ENCODE measurements at regions not wholly inside any gene's neighbourhood (a gene's known extent, or its start where the extent isn't known, plus 50 kb on each side); places are given as distances from the start of the nearest gene placed in this dataset.

DNA sequence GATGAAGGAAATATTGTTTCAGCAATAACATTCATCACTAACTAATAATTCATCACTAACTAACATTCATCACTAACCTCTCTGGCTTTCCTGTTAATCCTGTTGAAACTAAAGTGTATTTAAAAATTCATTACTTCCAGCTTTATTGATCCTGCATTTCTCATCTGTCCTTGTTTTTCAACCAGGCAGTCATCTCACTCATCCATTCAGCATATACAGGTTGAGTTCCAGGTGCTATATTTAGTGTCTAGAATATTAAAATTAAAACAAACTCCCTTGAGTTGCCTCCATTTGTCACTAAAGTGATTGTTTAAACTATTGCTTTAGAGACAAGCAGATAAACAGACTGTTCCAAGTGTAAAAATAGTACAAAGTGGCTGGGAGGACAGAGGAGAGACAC is 58.1 kb downstream of the ATXN7L3B start:
- TF ChIP-seq FOXM1 (IDR thresholded peaks at IDR 0.05; ENCODE audit: low read depth, low read length) (no peak), POLR2A (IDR thresholded peaks at IDR 0.05; ENCODE audit: low read depth, low read length) (no peak), HDGF (IDR thresholded peaks at IDR 0.05) (no peak), FOS (IDR thresholded peaks at IDR 0.05; ENCODE audit: borderline replicate concordance, extremely low read depth, insufficient read length) (no peak), SUZ12 (IDR thresholded peaks at IDR 0.05; ENCODE audit: unreplicated experiment) (no peak), NR2C2 (IDR thresholded peaks at IDR 0.05; ENCODE audit: borderline replicate concordance, control insufficient read depth, insufficient read length, low read depth) (no peak), USF2 (IDR thresholded peaks at IDR 0.05; ENCODE audit: borderline replicate concordance, low read depth, low read length) (no peak), ELK1 (IDR thresholded peaks at IDR 0.05; ENCODE audit: low read depth, low read length) (no peak), EP300 (IDR thresholded peaks at IDR 0.05; ENCODE audit: borderline replicate concordance in 1 of 2, control insufficient read depth in 1 of 2, low read depth in 2 of 2, low read length in 2 of 2) (no peak), USF1 (IDR thresholded peaks at IDR 0.05; ENCODE audit: borderline replicate concordance, extremely low read length, insufficient read depth, low read depth, low read length) (no peak)
- TF ChIP-seq, protein P1, sequence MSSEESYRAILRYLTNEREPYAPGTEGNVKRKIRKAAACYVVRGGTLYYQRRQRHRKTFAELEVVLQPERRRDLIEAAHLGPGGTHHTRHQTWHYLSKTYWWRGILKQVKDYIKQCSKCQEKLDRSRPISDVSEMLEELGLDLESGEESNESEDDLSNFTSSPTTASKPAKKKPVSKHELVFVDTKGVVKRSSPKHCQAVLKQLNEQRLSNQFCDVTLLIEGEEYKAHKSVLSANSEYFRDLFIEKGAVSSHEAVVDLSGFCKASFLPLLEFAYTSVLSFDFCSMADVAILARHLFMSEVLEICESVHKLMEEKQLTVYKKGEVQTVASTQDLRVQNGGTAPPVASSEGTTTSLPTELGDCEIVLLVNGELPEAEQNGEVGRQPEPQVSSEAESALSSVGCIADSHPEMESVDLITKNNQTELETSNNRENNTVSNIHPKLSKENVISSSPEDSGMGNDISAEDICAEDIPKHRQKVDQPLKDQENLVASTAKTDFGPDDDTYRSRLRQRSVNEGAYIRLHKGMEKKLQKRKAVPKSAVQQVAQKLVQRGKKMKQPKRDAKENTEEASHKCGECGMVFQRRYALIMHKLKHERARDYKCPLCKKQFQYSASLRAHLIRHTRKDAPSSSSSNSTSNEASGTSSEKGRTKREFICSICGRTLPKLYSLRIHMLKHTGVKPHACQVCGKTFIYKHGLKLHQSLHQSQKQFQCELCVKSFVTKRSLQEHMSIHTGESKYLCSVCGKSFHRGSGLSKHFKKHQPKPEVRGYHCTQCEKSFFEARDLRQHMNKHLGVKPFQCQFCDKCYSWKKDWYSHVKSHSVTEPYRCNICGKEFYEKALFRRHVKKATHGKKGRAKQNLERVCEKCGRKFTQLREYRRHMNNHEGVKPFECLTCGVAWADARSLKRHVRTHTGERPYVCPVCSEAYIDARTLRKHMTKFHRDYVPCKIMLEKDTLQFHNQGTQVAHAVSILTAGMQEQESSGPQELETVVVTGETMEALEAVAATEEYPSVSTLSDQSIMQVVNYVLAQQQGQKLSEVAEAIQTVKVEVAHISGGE (CRISPR knock-in tag; IDR thresholded peaks at IDR 0.05): no peak
- TF ChIP-seq, protein P2, sequence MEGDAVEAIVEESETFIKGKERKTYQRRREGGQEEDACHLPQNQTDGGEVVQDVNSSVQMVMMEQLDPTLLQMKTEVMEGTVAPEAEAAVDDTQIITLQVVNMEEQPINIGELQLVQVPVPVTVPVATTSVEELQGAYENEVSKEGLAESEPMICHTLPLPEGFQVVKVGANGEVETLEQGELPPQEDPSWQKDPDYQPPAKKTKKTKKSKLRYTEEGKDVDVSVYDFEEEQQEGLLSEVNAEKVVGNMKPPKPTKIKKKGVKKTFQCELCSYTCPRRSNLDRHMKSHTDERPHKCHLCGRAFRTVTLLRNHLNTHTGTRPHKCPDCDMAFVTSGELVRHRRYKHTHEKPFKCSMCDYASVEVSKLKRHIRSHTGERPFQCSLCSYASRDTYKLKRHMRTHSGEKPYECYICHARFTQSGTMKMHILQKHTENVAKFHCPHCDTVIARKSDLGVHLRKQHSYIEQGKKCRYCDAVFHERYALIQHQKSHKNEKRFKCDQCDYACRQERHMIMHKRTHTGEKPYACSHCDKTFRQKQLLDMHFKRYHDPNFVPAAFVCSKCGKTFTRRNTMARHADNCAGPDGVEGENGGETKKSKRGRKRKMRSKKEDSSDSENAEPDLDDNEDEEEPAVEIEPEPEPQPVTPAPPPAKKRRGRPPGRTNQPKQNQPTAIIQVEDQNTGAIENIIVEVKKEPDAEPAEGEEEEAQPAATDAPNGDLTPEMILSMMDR (IDR thresholded peaks at IDR 0.05 in 2 of 3, conservative IDR thresholded peaks at IDR 0.05 in 1 of 3; ENCODE audit: control insufficient read depth in 2 of 3, extremely low read depth in 1 of 3, insufficient read depth in 1 of 3, low read depth in 3 of 3, low read length in 3 of 3): no peak
- TF ChIP-seq, protein P3, sequence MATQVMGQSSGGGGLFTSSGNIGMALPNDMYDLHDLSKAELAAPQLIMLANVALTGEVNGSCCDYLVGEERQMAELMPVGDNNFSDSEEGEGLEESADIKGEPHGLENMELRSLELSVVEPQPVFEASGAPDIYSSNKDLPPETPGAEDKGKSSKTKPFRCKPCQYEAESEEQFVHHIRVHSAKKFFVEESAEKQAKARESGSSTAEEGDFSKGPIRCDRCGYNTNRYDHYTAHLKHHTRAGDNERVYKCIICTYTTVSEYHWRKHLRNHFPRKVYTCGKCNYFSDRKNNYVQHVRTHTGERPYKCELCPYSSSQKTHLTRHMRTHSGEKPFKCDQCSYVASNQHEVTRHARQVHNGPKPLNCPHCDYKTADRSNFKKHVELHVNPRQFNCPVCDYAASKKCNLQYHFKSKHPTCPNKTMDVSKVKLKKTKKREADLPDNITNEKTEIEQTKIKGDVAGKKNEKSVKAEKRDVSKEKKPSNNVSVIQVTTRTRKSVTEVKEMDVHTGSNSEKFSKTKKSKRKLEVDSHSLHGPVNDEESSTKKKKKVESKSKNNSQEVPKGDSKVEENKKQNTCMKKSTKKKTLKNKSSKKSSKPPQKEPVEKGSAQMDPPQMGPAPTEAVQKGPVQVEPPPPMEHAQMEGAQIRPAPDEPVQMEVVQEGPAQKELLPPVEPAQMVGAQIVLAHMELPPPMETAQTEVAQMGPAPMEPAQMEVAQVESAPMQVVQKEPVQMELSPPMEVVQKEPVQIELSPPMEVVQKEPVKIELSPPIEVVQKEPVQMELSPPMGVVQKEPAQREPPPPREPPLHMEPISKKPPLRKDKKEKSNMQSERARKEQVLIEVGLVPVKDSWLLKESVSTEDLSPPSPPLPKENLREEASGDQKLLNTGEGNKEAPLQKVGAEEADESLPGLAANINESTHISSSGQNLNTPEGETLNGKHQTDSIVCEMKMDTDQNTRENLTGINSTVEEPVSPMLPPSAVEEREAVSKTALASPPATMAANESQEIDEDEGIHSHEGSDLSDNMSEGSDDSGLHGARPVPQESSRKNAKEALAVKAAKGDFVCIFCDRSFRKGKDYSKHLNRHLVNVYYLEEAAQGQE (IDR thresholded peaks at IDR 0.05; ENCODE audit: low read depth, low read length): no peak
